GM21786 (cell line): ENCODE measurements at regions not wholly inside any gene's neighbourhood (a gene's known extent, or its start where the extent isn't known, plus 50 kb on each side); places are given as distances from the start of the nearest gene placed in this dataset.
"Not testable (repeated sequence)": the region's sequence is repeated elsewhere in the genome, so short reads cannot be mapped to it uniquely, and the experiment has no call there.

Experiments used
- ATAC-seq: cut with Tn5 transposase; IDR thresholded peaks from one replicate; pipeline ENCODE4 v1.9.1; 2021; ENCODE audit not compliant: unreplicated experiment

GRCh38 chr1:102181341-102181740 lies 184.6 kb upstream of the OLFM3 start:
- ATAC-seq: no peak

- ATAC-seq: no peak
Measured at GRCh38 chr1:102178480-102178879, 181.8 kb upstream of the OLFM3 start.

GRCh38 chr1:102174259-102174863 lies 177.6 kb upstream of the OLFM3 start:
- peak; percentile 88 for ATAC-seq

GRCh38 chr1:102172200-102172599 lies 175.5 kb upstream of the OLFM3 start:
- no peak for ATAC-seq

GRCh38 chr1:102163799-102164198 lies 167.1 kb upstream of the OLFM3 start:
- no peak for ATAC-seq

GRCh38 chr1:102151242-102151641 lies 154.5 kb upstream of the OLFM3 start:
- ATAC-seq: no peak

GRCh38 chr1:102120910-102121309 lies 124.2 kb upstream of the OLFM3 start:
- no peak for ATAC-seq

GRCh38 chr1:102118150-102118549 lies 121.4 kb upstream of the OLFM3 start:
- ATAC-seq: no peak

- no peak for ATAC-seq
Measured at GRCh38 chr1:102110586-102110985, 113.9 kb upstream of the OLFM3 start.

DNA sequence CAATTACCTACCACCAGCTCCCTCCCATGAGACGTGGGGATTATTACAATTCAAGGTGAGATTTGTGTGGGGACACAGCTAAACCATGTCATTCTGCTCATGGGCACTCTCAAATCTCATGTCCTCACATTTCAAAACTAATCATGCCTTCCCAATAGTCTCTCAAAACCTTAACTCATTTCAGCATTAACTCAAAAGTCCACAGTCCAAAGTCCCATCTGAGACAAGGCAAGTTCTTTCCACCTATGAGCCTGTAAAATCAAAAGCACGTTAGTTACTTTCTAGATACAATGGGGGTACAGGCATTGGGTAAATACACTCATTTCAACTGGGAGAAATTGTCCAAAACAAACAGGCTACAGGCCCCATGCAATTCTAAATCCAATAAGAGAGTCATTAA lies 112.8 kb upstream of the OLFM3 start:
- not testable (repeated sequence) for ATAC-seq

- ATAC-seq: no peak
Measured at GRCh38 chr1:102107441-102107840, 110.7 kb upstream of the OLFM3 start.

GRCh38 chr1:102105931-102106550 lies 109.3 kb upstream of the OLFM3 start:
- ATAC-seq: no peak

- ATAC-seq: no peak
Measured at GRCh38 chr1:102103646-102104045, 106.9 kb upstream of the OLFM3 start.

- no peak for ATAC-seq
Measured at GRCh38 chr1:102102276-102102780, 105.6 kb upstream of the OLFM3 start.

DNA sequence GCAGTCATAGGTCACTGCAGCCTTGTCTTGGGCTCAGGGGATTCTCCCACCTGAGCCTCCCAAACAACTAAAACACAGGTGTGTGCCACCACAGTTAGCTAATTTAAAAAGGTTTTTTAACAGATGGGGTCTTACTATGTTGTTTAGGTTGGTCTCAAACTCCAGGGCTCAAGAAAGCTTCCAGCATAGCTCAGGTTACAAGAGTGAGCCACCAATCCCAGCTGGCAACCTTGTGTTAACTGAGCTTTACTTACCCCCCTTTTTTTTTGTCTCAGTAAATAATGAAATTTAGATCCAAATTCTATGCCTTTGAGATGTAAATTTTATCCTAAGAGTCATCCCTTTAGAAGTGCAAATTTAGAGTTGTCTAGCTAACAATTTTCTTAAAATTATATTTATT lies 103.9 kb upstream of the OLFM3 start:
- no peak for ATAC-seq

GRCh38 chr1:102099916-102100315 lies 103.2 kb upstream of the OLFM3 start:
- ATAC-seq: no peak

DNA sequence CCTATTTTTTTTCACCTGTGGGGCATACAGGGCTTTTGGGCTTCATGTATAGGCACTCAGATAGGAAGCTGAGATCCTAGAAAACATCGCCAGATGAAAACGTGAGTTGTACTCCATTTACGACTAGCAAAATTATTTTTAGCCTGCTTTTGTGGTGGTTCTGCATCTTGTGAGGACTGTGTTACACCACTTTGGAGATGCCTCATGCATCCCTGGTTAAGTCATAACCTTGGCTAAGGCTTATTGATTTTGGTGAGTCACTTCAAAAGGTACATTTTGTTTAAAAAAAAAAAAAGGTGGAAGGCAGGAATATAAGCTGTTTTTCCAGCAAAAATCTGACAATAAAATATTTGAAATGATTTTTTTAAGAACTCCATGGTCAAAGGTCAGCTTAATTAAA lies 101.8 kb upstream of the OLFM3 start:
- no peak for ATAC-seq

DNA sequence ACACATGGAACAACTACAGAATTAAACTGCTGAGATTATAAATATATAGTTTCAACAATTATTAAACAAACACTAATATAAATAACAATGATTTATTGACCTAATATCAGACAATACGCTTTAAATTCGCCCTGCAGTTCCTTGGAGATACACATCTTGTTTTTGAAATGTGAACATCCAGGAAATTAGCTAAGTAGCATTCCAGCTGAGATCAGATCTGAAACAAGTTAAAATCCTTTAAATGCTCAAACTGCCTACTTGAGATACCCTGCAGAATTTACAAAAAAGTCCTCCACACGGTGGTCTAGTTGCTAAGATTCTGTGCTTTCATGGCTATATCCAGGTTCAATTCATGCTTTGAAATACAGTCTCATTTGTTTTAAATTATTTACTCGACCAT lies 101.4 kb upstream of the OLFM3 start:
- no peak for ATAC-seq

- ATAC-seq: no peak
Measured at GRCh38 chr1:102097451-102097850, 100.7 kb upstream of the OLFM3 start.

GRCh38 chr1:102096162-102096561 lies 99.4 kb upstream of the OLFM3 start:
- ATAC-seq: no peak

DNA sequence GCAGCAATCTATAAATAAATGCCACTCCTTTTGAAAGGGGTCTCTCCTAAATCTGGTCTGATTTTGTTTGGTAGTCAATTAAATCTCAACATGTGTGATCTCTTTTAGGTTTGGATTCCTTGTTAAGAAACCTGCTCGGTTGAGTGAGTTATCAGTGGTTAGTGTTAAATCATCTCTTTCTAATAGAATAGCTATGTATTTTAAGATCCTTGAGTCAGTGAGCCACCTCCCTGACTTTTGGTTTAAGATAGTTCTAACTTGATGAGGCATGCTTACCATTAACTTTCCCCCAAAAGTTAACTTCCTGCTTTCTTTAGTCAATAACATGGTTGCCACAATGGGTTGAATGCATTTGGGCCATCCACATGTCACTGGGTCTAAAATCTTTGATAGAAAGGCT lies 93.1 kb upstream of the OLFM3 start:
- ATAC-seq: no peak

GRCh38 chr1:102085896-102086295 lies 89.2 kb upstream of the OLFM3 start:
- ATAC-seq: no peak
